ENCODE measurements at regions not wholly inside any gene's neighbourhood (a gene's known extent, or its start where the extent isn't known, plus 50 kb on each side); places are given as distances from the start of the nearest gene placed in this dataset.

GRCh38 chr4:102441978-102442911 is 58.9 kb upstream of the NFKB1 start (continued):
- TF ChIP-seq ELF3 (CRISPR knock-in tag; IDR thresholded peaks at IDR 0.05), result peak; percentile 70
- no peak for TF ChIP-seq ZNF672 (CRISPR knock-in tag; IDR thresholded peaks at IDR 0.05)
- 0 out of 2 replicates have a peak, but pooled peaks have one; percentile 50 for TF ChIP-seq ZNF512 (CRISPR knock-in tag; IDR thresholded peaks at IDR 0.05)
- no peak for TF ChIP-seq PHF20 (CRISPR knock-in tag; IDR thresholded peaks at IDR 0.05)
- TF ChIP-seq SIX4 (CRISPR knock-in tag; IDR thresholded peaks at IDR 0.05), result peak; percentile 53; the same call in 1 of the 2 replicates
- TF ChIP-seq ZNF326 (CRISPR knock-in tag; IDR thresholded peaks at IDR 0.05; ENCODE audit: borderline replicate concordance), result no peak
- TF ChIP-seq HMG20A (CRISPR knock-in tag; IDR thresholded peaks at IDR 0.05; ENCODE audit: borderline replicate concordance), result peak; percentile 96; the same call in 1 of the 2 replicates
- TF ChIP-seq CHD4 (IDR thresholded peaks at IDR 0.05; ENCODE audit: borderline replicate concordance, low read length), result peak; percentile 90; the same call in 1 of the 2 replicates
- TF ChIP-seq ZNF740 (CRISPR knock-in tag; IDR thresholded peaks at IDR 0.05), result no peak
- no peak for TF ChIP-seq MATR3 (CRISPR knock-in tag; IDR thresholded peaks at IDR 0.05)
- no peak for TF ChIP-seq ZNF17 (CRISPR knock-in tag; IDR thresholded peaks at IDR 0.05)
- no peak for TF ChIP-seq IRF9 (CRISPR knock-in tag; IDR thresholded peaks at IDR 0.05; ENCODE audit: borderline replicate concordance)
- 0 out of 2 replicates have a peak, but pooled peaks have one; percentile 34 for TF ChIP-seq SIN3A (IDR thresholded peaks at IDR 0.05; ENCODE audit: borderline replicate concordance, low read depth, low read length)
- no peak for TF ChIP-seq ZNF460 (CRISPR knock-in tag; IDR thresholded peaks at IDR 0.05; ENCODE audit: borderline replicate concordance)
- no peak for TF ChIP-seq TCF7L2 (IDR thresholded peaks at IDR 0.05; ENCODE audit: low read depth, low read length)
- TF ChIP-seq ZNF275 (CRISPR knock-in tag; IDR thresholded peaks at IDR 0.05; ENCODE audit: borderline replicate concordance), result no peak
- TF ChIP-seq ZFP41 (CRISPR knock-in tag; IDR thresholded peaks at IDR 0.05; ENCODE audit: borderline replicate concordance), result no peak
- TF ChIP-seq DNMT1 (CRISPR knock-in tag; IDR thresholded peaks at IDR 0.05), result no peak
- no peak for TF ChIP-seq FOSL1 (CRISPR knock-in tag; IDR thresholded peaks at IDR 0.05; ENCODE audit: borderline replicate concordance)
- TF ChIP-seq STAG1 (CRISPR knock-in tag; IDR thresholded peaks at IDR 0.05), result peak; percentile 5; the same call in 1 of the 2 replicates
- no peak for TF ChIP-seq DBP (CRISPR knock-in tag; IDR thresholded peaks at IDR 0.05; ENCODE audit: not compliant biosample characterization)
- no peak for TF ChIP-seq ZBTB8A (CRISPR knock-in tag; IDR thresholded peaks at IDR 0.05; ENCODE audit: borderline replicate concordance, low read depth)
- TF ChIP-seq HDAC6 (IDR thresholded peaks at IDR 0.05; ENCODE audit: low read depth, low read length), result no peak
- no peak for TF ChIP-seq ZNF468 (CRISPR knock-in tag; IDR thresholded peaks at IDR 0.05)
- TF ChIP-seq ZNF549 (CRISPR knock-in tag; IDR thresholded peaks at IDR 0.05), result no peak
- TF ChIP-seq GTF2F1 (IDR thresholded peaks at IDR 0.05; ENCODE audit: low read length), result no peak

Data from HepG2 (cell line).